ENCODE measurements at regions not wholly inside any gene's neighbourhood (a gene's known extent, or its start where the extent isn't known, plus 50 kb on each side); places are given as distances from the start of the nearest gene placed in this dataset.

DNA sequence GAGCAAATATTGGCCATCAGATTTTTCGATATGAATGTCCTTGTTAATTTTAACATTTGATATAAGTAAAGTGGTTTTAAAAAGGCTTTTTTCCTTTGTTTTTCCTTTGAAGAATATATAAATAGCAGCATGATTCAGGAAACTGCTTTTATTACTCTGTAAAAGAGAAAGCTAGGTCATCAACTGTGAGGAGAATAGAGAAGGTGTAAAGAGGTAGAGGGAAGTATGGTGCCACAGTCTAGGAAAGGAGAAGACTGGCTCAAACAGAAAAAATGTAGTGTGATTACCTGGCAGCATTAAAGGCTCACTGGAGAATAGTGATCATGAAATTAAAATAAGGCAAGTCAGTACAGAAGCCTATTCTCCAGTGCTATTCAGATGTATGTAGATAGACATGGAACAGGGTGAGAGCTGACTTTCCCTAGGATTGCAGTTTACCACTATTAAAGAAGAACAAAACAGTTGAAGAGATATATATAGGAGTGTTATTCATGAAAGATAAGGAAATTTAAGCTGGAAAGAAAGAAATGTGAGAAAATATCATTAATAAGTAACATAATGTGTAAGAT lies 1115.9 kb upstream of the PCDH9 start:
- no peak overlapping the region for H3K4me3 ChIP-seq (ENCODE audit: low read depth in 1 of 3, low read length in 3 of 3)
- DNase-seq (ENCODE audit: low spot score): no peak
- no peaks in the 10 kb centered on the region for H3K9me3 ChIP-seq (ENCODE audit: control insufficient read depth in 4 of 4, low read length in 3 of 4)
- H3K36me3 ChIP-seq (ENCODE audit: control insufficient read depth in 4 of 4, insufficient read depth in 3 of 4, low read depth in 1 of 4, low read length in 3 of 4): no peaks in the 10 kb centered on the region
- TF ChIP-seq REST (IDR thresholded peaks at IDR 0.05) (no peak), EGR1 (IDR thresholded peaks at IDR 0.05; ENCODE audit: low read depth in 2 of 2) (no peak), JUND (IDR thresholded peaks at IDR 0.05) (no peak), CTCF (IDR thresholded peaks at IDR 0.05; ENCODE audit: low read depth, low read length, missing input control) (no peak), TAF1 (conservative IDR thresholded peaks at IDR 0.05) (no peak), NR2F2 (IDR thresholded peaks at IDR 0.05) (no peak), RAD21 (IDR thresholded peaks at IDR 0.05) (no peak), YY1 (IDR thresholded peaks at IDR 0.05) (no peak), HNF4A (conservative IDR thresholded peaks at IDR 0.05) (no peak), MAX (IDR thresholded peaks at IDR 0.05) (no peak), RXRA (IDR thresholded peaks at IDR 0.05) (no peak)
- TF ChIP-seq, protein P1, sequence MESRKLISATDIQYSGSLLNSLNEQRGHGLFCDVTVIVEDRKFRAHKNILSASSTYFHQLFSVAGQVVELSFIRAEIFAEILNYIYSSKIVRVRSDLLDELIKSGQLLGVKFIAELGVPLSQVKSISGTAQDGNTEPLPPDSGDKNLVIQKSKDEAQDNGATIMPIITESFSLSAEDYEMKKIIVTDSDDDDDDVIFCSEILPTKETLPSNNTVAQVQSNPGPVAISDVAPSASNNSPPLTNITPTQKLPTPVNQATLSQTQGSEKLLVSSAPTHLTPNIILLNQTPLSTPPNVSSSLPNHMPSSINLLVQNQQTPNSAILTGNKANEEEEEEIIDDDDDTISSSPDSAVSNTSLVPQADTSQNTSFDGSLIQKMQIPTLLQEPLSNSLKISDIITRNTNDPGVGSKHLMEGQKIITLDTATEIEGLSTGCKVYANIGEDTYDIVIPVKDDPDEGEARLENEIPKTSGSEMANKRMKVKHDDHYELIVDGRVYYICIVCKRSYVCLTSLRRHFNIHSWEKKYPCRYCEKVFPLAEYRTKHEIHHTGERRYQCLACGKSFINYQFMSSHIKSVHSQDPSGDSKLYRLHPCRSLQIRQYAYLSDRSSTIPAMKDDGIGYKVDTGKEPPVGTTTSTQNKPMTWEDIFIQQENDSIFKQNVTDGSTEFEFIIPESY (IDR thresholded peaks at IDR 0.05): no peak
- TF ChIP-seq, protein P2, sequence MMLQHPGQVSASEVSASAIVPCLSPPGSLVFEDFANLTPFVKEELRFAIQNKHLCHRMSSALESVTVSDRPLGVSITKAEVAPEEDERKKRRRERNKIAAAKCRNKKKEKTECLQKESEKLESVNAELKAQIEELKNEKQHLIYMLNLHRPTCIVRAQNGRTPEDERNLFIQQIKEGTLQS (IDR thresholded peaks at IDR 0.05): no peak
- H3K27ac ChIP-seq (ENCODE audit: low read depth in 1 of 2, low read length in 2 of 2): no peak overlapping the region
- H3K4me1 ChIP-seq (ENCODE audit: control insufficient read depth in 4 of 4, insufficient read depth in 4 of 4, low read length in 3 of 4): no peaks in the 10 kb centered on the region
- no peak overlapping the region for H3K9ac ChIP-seq (ENCODE audit: low read depth in 1 of 2, low read length in 2 of 2)
- WGBS: 71% methylated on average over 1 of the region's 1 CpG
- no peaks in the 10 kb centered on the region for H3K27me3 ChIP-seq (ENCODE audit: control insufficient read depth in 4 of 4, insufficient read depth in 4 of 4, low read length in 3 of 4)

GRCh38 chr13:68323124-68323523 lies 1093.0 kb upstream of the PCDH9 start:
- Histone ChIP-seq H3K36me3 (ENCODE audit: control insufficient read depth in 4 of 4, insufficient read depth in 3 of 4, low read depth in 1 of 4, low read length in 3 of 4) (no peaks in the 10 kb centered on the region), H3K4me3 (ENCODE audit: low read depth in 1 of 3, low read length in 3 of 3) (no peak overlapping the region), H3K27me3 (ENCODE audit: control insufficient read depth in 4 of 4, insufficient read depth in 4 of 4, low read length in 3 of 4) (no peaks in the 10 kb centered on the region), H3K9me3 (ENCODE audit: control insufficient read depth in 4 of 4, low read length in 3 of 4) (peaks cover 0 to 5% (median 0%) of the 10 kb centered on the region in 4 donors), H3K4me1 (ENCODE audit: control insufficient read depth in 4 of 4, insufficient read depth in 4 of 4, low read length in 3 of 4) (no peaks in the 10 kb centered on the region), H3K27ac (ENCODE audit: low read depth in 1 of 2, low read length in 2 of 2) (no peak overlapping the region), H3K9ac (ENCODE audit: low read depth in 1 of 2, low read length in 2 of 2) (no peak overlapping the region)
- DNase-seq (ENCODE audit: low spot score): no peak
- no peak for TF ChIP-seq JUND (IDR thresholded peaks at IDR 0.05)
- TF ChIP-seq, protein P2 (IDR thresholded peaks at IDR 0.05): no peak
- TF ChIP-seq FOXA1 (IDR thresholded peaks at IDR 0.05): no peak
- TF ChIP-seq SP1 (IDR thresholded peaks at IDR 0.05): no peak
- TF ChIP-seq, protein P1 (IDR thresholded peaks at IDR 0.05): no peak
- no peak for TF ChIP-seq YY1 (IDR thresholded peaks at IDR 0.05)
- TF ChIP-seq EGR1 (IDR thresholded peaks at IDR 0.05; ENCODE audit: low read depth in 2 of 2): no peak
- no peak for TF ChIP-seq GABPA (IDR thresholded peaks at IDR 0.05 in 1 of 2, conservative IDR thresholded peaks at IDR 0.05 in 1 of 2)
- TF ChIP-seq RAD21 (IDR thresholded peaks at IDR 0.05): no peak
- no peak for TF ChIP-seq RXRA (IDR thresholded peaks at IDR 0.05)
- no peak for TF ChIP-seq FOXA2 (IDR thresholded peaks at IDR 0.05)
- TF ChIP-seq HNF4A (conservative IDR thresholded peaks at IDR 0.05): no peak
- no peak for TF ChIP-seq TAF1 (conservative IDR thresholded peaks at IDR 0.05)
- WGBS: 91% methylated on average over 2 of the region's 2 CpGs
